Testis (tissue), 2 donors: ENCODE measurements at regions not wholly inside any gene's neighbourhood (a gene's known extent, or its start where the extent isn't known, plus 50 kb on each side); places are given as distances from the start of the nearest gene placed in this dataset.

Experiments used
- DNase-seq: peaks from one replicate; pipeline ENCODE4 v3.0.0-alpha.2; 2019
- H3K27ac ChIP-seq, 2 donors: fragments of 200-600 bp; sonication (generic); one replicate each; pipeline ENCODE4 v1.5.1; 2019
- H3K27me3 ChIP-seq: fragments of 200-600 bp; sonication (generic); one replicate; pipeline ENCODE4 v1.5.1; 2019
- H3K36me3 ChIP-seq: fragments of 200-600 bp; sonication (generic); one replicate; pipeline ENCODE4 v1.5.1; 2017; ENCODE audit warnings: low read depth; ENCODE audit errors: missing control alignments
- H3K4me1 ChIP-seq: fragments of 200-600 bp; sonication (generic); one replicate; pipeline ENCODE4 v1.5.1; 2019
- H3K4me3 ChIP-seq, 2 donors: fragments of 200-600 bp; sonication (generic); one replicate each; pipeline ENCODE4 v1.5.1; 2017 to 2019
- H3K9me3 ChIP-seq: fragments of 200-600 bp; sonication (generic); one replicate; pipeline ENCODE4 v1.5.1; 2017
- CTCF ChIP-seq, 3 experiments: fragments of 450-650 bp in 2 of 3; fragments of 200-600 bp in 1 of 3; sonication (generic) in 1 of 3; IDR thresholded peaks; one replicate each; pipeline ENCODE4 v1.5.1; 2016 to 2019; ENCODE audit warnings: antibody characterized with exemption in 3 of 3, mild to moderate bottlenecking in 2 of 3, moderate library complexity in 1 of 3
- POLR2A ChIP-seq: fragments of 450-650 bp; IDR thresholded peaks from one replicate; pipeline ENCODE4 v1.6.1; 2017; ENCODE audit warnings: antibody characterized with exemption, mild to moderate bottlenecking, moderate library complexity
- WGBS, 2 donors: methylation state at CpG; one replicate each; pipeline ENCODE4 v1.1.5; 2018; 5-methylcytosine and 5-hydroxymethylcytosine counted together
- intact Hi-C: fragments of 100-400 bp; cut with DNase I; formaldehyde crosslinking; loops from one replicate; pipeline ENCODE4 v1.15.1; 2023; ENCODE audit warnings: low total_unique reads

DNA sequence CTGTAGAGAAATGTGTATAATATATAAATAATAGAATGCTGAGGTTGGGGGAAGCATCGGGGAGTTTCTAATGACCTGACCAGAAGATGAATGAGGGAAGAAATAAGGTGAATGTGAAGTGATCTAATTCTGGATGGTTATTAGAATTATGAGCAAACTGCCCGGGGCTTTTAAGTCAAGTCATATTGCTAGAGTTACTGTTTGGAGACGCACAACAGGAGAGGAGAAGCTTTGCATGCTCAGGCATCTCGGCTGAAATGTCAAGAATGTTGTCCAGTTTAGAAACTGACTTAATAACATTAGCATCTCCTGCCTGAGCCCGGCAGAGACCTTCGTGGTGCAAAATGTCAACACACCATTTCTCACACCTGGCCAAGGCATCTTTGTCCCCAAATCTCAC, 119.1 kb downstream of the RRAGC start:
- TF ChIP-seq POLR2A: no peak
- no peak for TF ChIP-seq CTCF (IDR thresholded peaks at IDR 0.05)
- Histone ChIP-seq H3K27ac (no peak overlapping the region), H3K36me3 (no peaks in the 10 kb centered on the region), H3K4me1 (no peaks in the 10 kb centered on the region), H3K4me3 (no peak overlapping the region), H3K9me3 (no peaks in the 10 kb centered on the region), H3K27me3 (no peaks in the 10 kb centered on the region)
- 66 to 71% methylated on average over 6 of the region's 6 CpGs for WGBS, 2 donors
- intact Hi-C loops: no loop called here
- no peak for DNase-seq

DNA sequence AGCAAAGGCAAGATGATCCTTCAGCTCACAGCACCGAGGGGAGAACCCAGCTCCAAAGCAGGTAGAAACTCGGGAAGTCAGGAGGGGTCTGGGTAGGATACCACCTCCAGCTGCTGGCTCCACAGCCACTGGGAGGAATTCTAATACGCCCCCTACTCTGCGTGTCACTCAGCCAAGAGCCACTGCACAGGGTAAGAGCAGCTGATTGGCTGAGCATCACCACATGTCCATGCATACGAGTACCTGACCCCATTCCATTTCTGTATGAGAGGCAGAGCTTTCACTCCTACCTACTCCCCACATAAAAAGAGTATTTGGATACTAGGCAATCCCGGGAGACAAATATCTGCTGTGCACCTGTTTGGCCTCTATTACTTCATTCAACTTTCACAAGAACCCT, 121.4 kb downstream of the RRAGC start:
- Histone ChIP-seq H3K36me3 (no peaks in the 10 kb centered on the region), H3K27me3 (no peaks in the 10 kb centered on the region), H3K4me1 (no peaks in the 10 kb centered on the region), H3K4me3 (no peak overlapping the region), H3K9me3 (no peaks in the 10 kb centered on the region), H3K27ac (no peak overlapping the region)
- WGBS, 2 donors: 72 to 79% methylated on average over 4 to 6 of the region's 6 CpGs
- DNase-seq: no peak
- intact Hi-C loops: no loop called here
- no peak for TF ChIP-seq POLR2A
- TF ChIP-seq CTCF (IDR thresholded peaks at IDR 0.05): no peak

GRCh38 chr1:38736399-38736798, 123.2 kb downstream of the RRAGC start:
- H3K4me1 ChIP-seq: no peaks in the 10 kb centered on the region
- no peak for DNase-seq
- no peaks in the 10 kb centered on the region for H3K27me3 ChIP-seq
- intact Hi-C loops: no loop called here
- H3K9me3 ChIP-seq: no peaks in the 10 kb centered on the region
- WGBS, 2 donors: 91 to 97% methylated on average over 1 of the region's 1 CpG
- no peaks in the 10 kb centered on the region for H3K36me3 ChIP-seq
- TF ChIP-seq CTCF (IDR thresholded peaks at IDR 0.05) (no peak), POLR2A (no peak)
- no peak overlapping the region for H3K27ac ChIP-seq
- no peak overlapping the region for H3K4me3 ChIP-seq

GRCh38 chr1:38735651-38736161, 123.9 kb downstream of the RRAGC start:
- no peaks in the 10 kb centered on the region for H3K9me3 ChIP-seq
- no peaks in the 10 kb centered on the region for H3K27me3 ChIP-seq
- H3K4me3 ChIP-seq: no peak overlapping the region
- 89 to 90% methylated on average over 6 of the region's 6 CpGs for WGBS, 2 donors
- DNase-seq: no peak
- no peaks in the 10 kb centered on the region for H3K4me1 ChIP-seq
- no peak overlapping the region for H3K27ac ChIP-seq
- TF ChIP-seq CTCF (IDR thresholded peaks at IDR 0.05) (no peak), POLR2A (no peak)
- H3K36me3 ChIP-seq: no peaks in the 10 kb centered on the region
- intact Hi-C loops: no loop called here

- TF ChIP-seq POLR2A (no peak), CTCF (IDR thresholded peaks at IDR 0.05) (no peak)
- Histone ChIP-seq H3K27me3 (no peaks in the 10 kb centered on the region), H3K4me1 (no peaks in the 10 kb centered on the region), H3K4me3 (no peak overlapping the region), H3K36me3 (no peaks in the 10 kb centered on the region), H3K9me3 (no peaks in the 10 kb centered on the region), H3K27ac (no peak overlapping the region)
- intact Hi-C loops: no loop called here
- no peak for DNase-seq
- 62 to 81% methylated on average over 3 of the region's 3 CpGs for WGBS, 2 donors
Measured at GRCh38 chr1:38733761-38734160, 125.8 kb downstream of the RRAGC start.
